Small intestine (tissue), 7 donors: ENCODE measurements at regions not wholly inside any gene's neighbourhood (a gene's known extent, or its start where the extent isn't known, plus 50 kb on each side); places are given as distances from the start of the nearest gene placed in this dataset.
"Not testable (repeated sequence)": the region's sequence is repeated elsewhere in the genome, so short reads cannot be mapped to it uniquely, and the experiment has no call there.

Experiments
- DNase-seq, 2 donors: peaks; one replicate each; pipeline versions ENCODE4 v3.0.0 to v3.0.0-alpha.2; 2013
- FAIRE-seq: peaks from 2 replicates; lab custom pipeline; 2012; peaks lifted over from hg19 to GRCh38; lab: Jason Lieb, UNC
- H3K27ac ChIP-seq, 3 donors: one replicate each; pipeline ENCODE4 v1.5.1; 2013; ENCODE audit warnings: low read length in 2 of 3, mild to moderate bottlenecking in 2 of 3, control low read depth in 1 of 3, inconsistent platforms in 1 of 3, low read depth in 1 of 3, moderate library complexity in 1 of 3
- H3K27me3 ChIP-seq, 3 donors: one replicate each; pipeline ENCODE4 v1.6.1; 2013; ENCODE audit warnings: low read length in 3 of 3, inconsistent platforms in 1 of 3; ENCODE audit not compliant: control insufficient read depth in 3 of 3, insufficient read depth in 3 of 3
- H3K36me3 ChIP-seq, 3 donors: one replicate each; pipeline ENCODE4 v1.6.1; 2013; ENCODE audit warnings: low read length in 3 of 3, inconsistent platforms in 1 of 3, low read depth in 1 of 3, mild to moderate bottlenecking in 1 of 3, moderate library complexity in 1 of 3; ENCODE audit not compliant: control insufficient read depth in 3 of 3, insufficient read depth in 2 of 3
- H3K4me1 ChIP-seq, 3 donors: one replicate each; pipeline ENCODE4 v1.6.1; 2013; ENCODE audit warnings: low read length in 2 of 3, inconsistent platforms in 1 of 3, low read depth in 1 of 3, mild to moderate bottlenecking in 1 of 3, moderate library complexity in 1 of 3; ENCODE audit not compliant: control insufficient read depth in 3 of 3, insufficient read depth in 2 of 3
- H3K4me3 ChIP-seq, 3 donors: one replicate each; pipeline ENCODE4 v1.5.1; 2013; ENCODE audit warnings: low read length in 3 of 3, control low read depth in 1 of 3, inconsistent platforms in 1 of 3, low read depth in 1 of 3, mild to moderate bottlenecking in 1 of 3, moderate library complexity in 1 of 3
- H3K9me3 ChIP-seq, 2 donors: one replicate each; pipeline ENCODE4 v1.6.1; 2013; ENCODE audit warnings: low read depth in 1 of 2, low read length in 1 of 2; ENCODE audit not compliant: control insufficient read depth in 2 of 2, insufficient read depth in 1 of 2
- WGBS, 3 donors: extraction: QIAGEN DNeasy Blood & Tissue Kit; methylation state at CpG; one replicate each; pipeline ENCODE4 v1.1.7; 2013; 5-methylcytosine and 5-hydroxymethylcytosine counted together
- donor health status: healthy with polysubstance abuse.
- donor health status: control.
- donor health status: control.
- donor health status: Bipolar disorder and iron deficiency.
- donor health status: healthy.

- H3K27me3 ChIP-seq, result no peaks in the 10 kb centered on the region
- no peak for FAIRE-seq
- H3K4me3 ChIP-seq, result no peak overlapping the region
- H3K4me1 ChIP-seq, result peaks cover 0 to 3% (median 0%) of the 10 kb centered on the region in 3 donors
- H3K36me3 ChIP-seq, result peaks cover 0 to 3% (median 0%) of the 10 kb centered on the region in 3 donors
- H3K27ac ChIP-seq, result no peak overlapping the region
- H3K9me3 ChIP-seq, result no peaks in the 10 kb centered on the region
- 86 to 100% (median 95%) methylated on average over 1 of the region's 1 CpG for WGBS, 3 donors
- no peak for DNase-seq
Observed at GRCh38 chr7:131046246-131046645, 281.4 kb upstream of the MKLN1 start.

GRCh38 chr7:131047651-131048304 is 279.9 kb upstream of the MKLN1 start:
- 63 to 73% (median 64%) methylated on average over 2 of the region's 2 CpGs for WGBS, 3 donors
- Histone ChIP-seq H3K27me3 (no peaks in the 10 kb centered on the region), H3K9me3 (no peaks in the 10 kb centered on the region), H3K4me1 (peaks cover 0 to 3% (median 0%) of the 10 kb centered on the region in 3 donors), H3K4me3 (no peak overlapping the region), H3K27ac (no peak overlapping the region), H3K36me3 (peaks cover 0 to 3% (median 0%) of the 10 kb centered on the region in 3 donors)
- no peak for DNase-seq
- no peak for FAIRE-seq

- FAIRE-seq, result no peak
- no peaks in the 10 kb centered on the region for H3K9me3 ChIP-seq
- H3K4me3 ChIP-seq, result no peak overlapping the region
- no peak for DNase-seq
- peaks cover 0 to 3% (median 0%) of the 10 kb centered on the region in 3 donors for H3K36me3 ChIP-seq
- no peaks in the 10 kb centered on the region for H3K27me3 ChIP-seq
- H3K27ac ChIP-seq, result no peak overlapping the region
- peaks cover 0 to 10% (median 0%) of the 10 kb centered on the region in 3 donors for H3K4me1 ChIP-seq
- 90 to 97% (median 95%) methylated on average over 2 of the region's 2 CpGs for WGBS, 3 donors
Observed at GRCh38 chr7:131051304-131051703, 276.4 kb upstream of the MKLN1 start.

GRCh38 chr7:131052285-131052904 is 275.3 kb upstream of the MKLN1 start:
- Histone ChIP-seq H3K4me1 (peaks cover 0 to 17% (median 0%) of the 10 kb centered on the region in 3 donors), H3K27me3 (no peaks in the 10 kb centered on the region), H3K27ac (no peak overlapping the region), H3K36me3 (peaks cover 0 to 3% (median 0%) of the 10 kb centered on the region in 3 donors), H3K9me3 (no peaks in the 10 kb centered on the region), H3K4me3 (no peak overlapping the region)
- 14 to 66% (median 44%) methylated on average over 4 of the region's 4 CpGs for WGBS, 3 donors
- FAIRE-seq, result no peak
- peak in 1 of 2 donors; percentile 27 for DNase-seq

- H3K27me3 ChIP-seq, result no peaks in the 10 kb centered on the region
- no peak overlapping the region for H3K4me3 ChIP-seq
- FAIRE-seq, result no peak
- 76 to 82% (median 79%) methylated on average over 2 of the region's 2 CpGs for WGBS, 3 donors
- H3K9me3 ChIP-seq, result no peaks in the 10 kb centered on the region
- H3K27ac ChIP-seq, result peak overlapping the region in 1 of 3 donors; percentile 37
- H3K36me3 ChIP-seq, result no peaks in the 10 kb centered on the region
- DNase-seq, result no peak
- H3K4me1 ChIP-seq, result peaks cover 0 to 14% (median 0%) of the 10 kb centered on the region in 3 donors
Observed at GRCh38 chr7:131056007-131056406, 271.7 kb upstream of the MKLN1 start.

GRCh38 chr7:131057015-131057793 is 270.5 kb upstream of the MKLN1 start:
- DNase-seq (peak; percentile 46 to 63), FAIRE-seq (no peak)
- H3K27me3 ChIP-seq, result no peaks in the 10 kb centered on the region
- WGBS, 3 donors, result 5 to 10% (median 5%) methylated on average over 6 of the region's 6 CpGs
- peaks cover 0 to 2% (median 0%) of the 10 kb centered on the region in 3 donors for H3K36me3 ChIP-seq
- H3K4me3 ChIP-seq, result no peak overlapping the region
- H3K27ac ChIP-seq, result peak overlapping the region in 1 of 3 donors; percentile 86
- peaks cover 0 to 14% (median 0%) of the 10 kb centered on the region in 3 donors for H3K4me1 ChIP-seq
- no peaks in the 10 kb centered on the region for H3K9me3 ChIP-seq

- Histone ChIP-seq H3K4me1 (peaks cover 0 to 14% (median 0%) of the 10 kb centered on the region in 3 donors), H3K9me3 (no peaks in the 10 kb centered on the region), H3K36me3 (peaks cover 0 to 2% (median 0%) of the 10 kb centered on the region in 3 donors), H3K4me3 (no peak overlapping the region), H3K27ac (peak overlapping the region in 1 of 3 donors; percentile 83), H3K27me3 (no peaks in the 10 kb centered on the region)
- DNase-seq (no peak), FAIRE-seq (no peak)
- 0 to 21% (median 17%) methylated on average over 2 of the region's 2 CpGs for WGBS, 3 donors
Observed at GRCh38 chr7:131057794-131058070, 269.9 kb upstream of the MKLN1 start.

- not testable (repeated sequence) for H3K36me3 ChIP-seq, FAIRE-seq, H3K27me3 ChIP-seq, H3K9me3 ChIP-seq, H3K4me3 ChIP-seq, DNase-seq
- 93 to 95% (median 95%) methylated on average over 35 to 36 of the region's 36 CpGs for WGBS, 3 donors
- H3K27ac ChIP-seq, result peak overlapping the region in 1 of 3 donors; percentile 20
- peaks cover 0 to 14% (median 0%) of the 10 kb centered on the region in 3 donors for H3K4me1 ChIP-seq
Observed at GRCh38 chr7:131058561-131059288, 269.0 kb upstream of the MKLN1 start.
